ENCODE measurements at regions not wholly inside any gene's neighbourhood (a gene's known extent, or its start where the extent isn't known, plus 50 kb on each side); places are given as distances from the start of the nearest gene placed in this dataset.

GRCh38 chr10:88116481-88116880 is 253.1 kb downstream of the PTEN start:
- Histone ChIP-seq H3K4me3 (ENCODE audit: low read depth in 1 of 2, low read length in 1 of 2) (peak overlapping the region in 1 of 2 experiments; percentile 26), H3K4me1 (ENCODE audit: control insufficient read depth in 1 of 2, insufficient read depth in 1 of 2, low read depth in 1 of 2, low read length in 1 of 2) (peaks cover 90 to 96% of the 10 kb centered on the region in 2 experiments), H3K27ac (peak overlapping the region; percentile 90), H3K27me3 (no peaks in the 10 kb centered on the region), H3K36me3 (no peaks in the 10 kb centered on the region), H3K9me3 (no peaks in the 10 kb centered on the region)
- no peak for TF ChIP-seq CTCF (IDR thresholded peaks at IDR 0.05)

- Histone ChIP-seq H3K27me3 (no peaks in the 10 kb centered on the region), H3K27ac (peak overlapping the region; percentile 90), H3K9me3 (no peaks in the 10 kb centered on the region), H3K4me1 (ENCODE audit: control insufficient read depth in 1 of 2, insufficient read depth in 1 of 2, low read depth in 1 of 2, low read length in 1 of 2) (peaks cover 91 to 98% of the 10 kb centered on the region in 2 experiments), H3K36me3 (no peaks in the 10 kb centered on the region), H3K4me3 (ENCODE audit: low read depth in 1 of 2, low read length in 1 of 2) (peak overlapping the region in 1 of 2 experiments; percentile 26)
- TF ChIP-seq CTCF (IDR thresholded peaks at IDR 0.05), result no peak
These were observed 253.7 kb downstream of the PTEN start for GRCh38 chr10:88116971-88117626.

GRCh38 chr10:88117869-88118632 is 254.6 kb downstream of the PTEN start:
- H3K4me3 ChIP-seq (ENCODE audit: low read depth in 1 of 2, low read length in 1 of 2), result peak overlapping the region; percentile 9 to 26
- H3K36me3 ChIP-seq, result no peaks in the 10 kb centered on the region
- TF ChIP-seq CTCF (IDR thresholded peaks at IDR 0.05), result peak; percentile 16
- H3K4me1 ChIP-seq (ENCODE audit: control insufficient read depth in 1 of 2, insufficient read depth in 1 of 2, low read depth in 1 of 2, low read length in 1 of 2), result peaks cover 85 to 88% of the 10 kb centered on the region in 2 experiments
- H3K9me3 ChIP-seq, result no peaks in the 10 kb centered on the region
- H3K27me3 ChIP-seq, result no peaks in the 10 kb centered on the region
- H3K27ac ChIP-seq, result peak overlapping the region; percentile 90

GRCh38 chr10:88118729-88119128 is 255.3 kb downstream of the PTEN start:
- Histone ChIP-seq H3K4me1 (ENCODE audit: control insufficient read depth in 1 of 2, insufficient read depth in 1 of 2, low read depth in 1 of 2, low read length in 1 of 2) (peaks cover 78 to 81% of the 10 kb centered on the region in 2 experiments), H3K36me3 (no peaks in the 10 kb centered on the region), H3K9me3 (no peaks in the 10 kb centered on the region), H3K4me3 (ENCODE audit: low read depth in 1 of 2, low read length in 1 of 2) (peak overlapping the region; percentile 9 to 26), H3K27me3 (no peaks in the 10 kb centered on the region), H3K27ac (peak overlapping the region; percentile 90)
- TF ChIP-seq CTCF (IDR thresholded peaks at IDR 0.05), result no peak

- Histone ChIP-seq H3K27me3 (no peaks in the 10 kb centered on the region), H3K9me3 (no peaks in the 10 kb centered on the region), H3K4me3 (ENCODE audit: low read depth in 1 of 2, low read length in 1 of 2) (no peak overlapping the region), H3K27ac (peak overlapping the region; percentile 90), H3K36me3 (no peaks in the 10 kb centered on the region), H3K4me1 (ENCODE audit: control insufficient read depth in 1 of 2, insufficient read depth in 1 of 2, low read depth in 1 of 2, low read length in 1 of 2) (peaks cover 74 to 77% of the 10 kb centered on the region in 2 experiments)
- no peak for TF ChIP-seq CTCF (IDR thresholded peaks at IDR 0.05)
These were observed 255.7 kb downstream of the PTEN start for GRCh38 chr10:88119160-88119559.
